Kidney glomerular epithelial cell (primary cell): ENCODE measurements at regions not wholly inside any gene's neighbourhood (a gene's known extent, or its start where the extent isn't known, plus 50 kb on each side); places are given as distances from the start of the nearest gene placed in this dataset.
"Not testable (repeated sequence)": the region's sequence is repeated elsewhere in the genome, so short reads cannot be mapped to it uniquely, and the experiment has no call there.

ENCODE experiments used
- DNase-seq: peaks from one replicate; lab custom pipeline; 2025; lab: John Stamatoyannopoulos, UW

DNA sequence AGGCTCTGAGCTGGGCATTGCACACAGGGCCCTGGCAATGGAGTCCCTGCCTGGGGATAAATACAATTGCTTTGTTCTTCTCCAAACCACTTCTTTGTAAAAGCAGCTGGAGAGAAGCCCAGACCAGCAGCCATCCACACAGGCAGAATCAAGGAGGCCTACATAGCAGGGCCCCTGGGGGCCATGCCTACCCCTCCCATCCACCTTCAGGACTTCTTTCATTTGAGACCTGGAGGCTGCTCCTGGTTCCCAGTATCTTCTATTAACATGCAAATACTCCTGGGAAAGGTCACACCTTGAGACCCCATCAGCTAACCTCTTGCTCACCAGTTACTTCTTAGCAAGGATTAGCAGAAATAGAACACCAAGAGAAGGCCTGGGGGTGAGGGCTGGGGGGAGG is 511.1 kb downstream of the SOX6 start:
- DNase-seq: no peak

DNA sequence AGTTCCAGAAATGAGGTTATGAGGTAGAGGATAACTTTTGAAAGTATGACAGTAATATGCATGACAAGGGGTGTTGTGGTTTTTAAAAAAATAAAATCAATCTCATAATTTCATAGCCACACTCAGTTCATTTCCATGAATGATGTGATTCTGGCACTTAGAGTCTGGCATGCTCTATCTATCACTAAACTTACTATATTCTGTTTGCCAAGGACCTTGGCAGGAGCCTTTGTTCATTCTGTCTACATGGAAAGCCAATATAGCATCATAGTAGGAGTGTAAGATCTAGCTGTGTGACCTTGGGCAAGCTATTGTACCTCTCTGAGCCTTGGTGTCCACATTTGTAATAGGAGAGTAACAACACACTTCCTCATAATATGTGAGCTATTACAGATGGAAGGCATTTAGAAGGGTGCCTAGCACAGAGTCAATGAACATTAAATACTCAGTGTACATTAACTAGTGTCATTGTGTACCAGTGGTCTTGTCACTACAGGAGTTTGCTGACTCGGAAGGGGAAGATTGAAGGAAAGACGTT is 507.6 kb downstream of the SOX6 start:
- no peak for DNase-seq

DNA sequence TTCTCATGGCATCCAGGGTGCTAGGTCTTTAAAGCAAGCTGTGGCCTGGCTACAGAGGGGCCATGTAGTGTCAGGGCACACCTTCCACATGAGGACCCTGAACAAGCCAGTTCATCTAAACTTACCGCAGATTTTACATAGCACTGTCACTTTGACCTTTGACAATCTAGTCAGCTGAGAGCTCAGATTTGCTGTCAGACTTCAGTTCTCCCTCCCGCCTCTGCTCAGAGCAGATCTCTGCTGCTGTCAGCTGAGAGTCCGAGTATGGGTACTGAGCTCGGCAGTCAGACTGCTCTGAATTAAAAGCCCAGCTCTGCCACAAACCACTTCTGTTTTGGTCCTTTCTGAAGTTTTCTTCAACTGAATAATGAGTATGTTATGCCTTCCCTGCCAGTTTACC is 507.1 kb downstream of the SOX6 start:
- DNase-seq: no peak

DNA sequence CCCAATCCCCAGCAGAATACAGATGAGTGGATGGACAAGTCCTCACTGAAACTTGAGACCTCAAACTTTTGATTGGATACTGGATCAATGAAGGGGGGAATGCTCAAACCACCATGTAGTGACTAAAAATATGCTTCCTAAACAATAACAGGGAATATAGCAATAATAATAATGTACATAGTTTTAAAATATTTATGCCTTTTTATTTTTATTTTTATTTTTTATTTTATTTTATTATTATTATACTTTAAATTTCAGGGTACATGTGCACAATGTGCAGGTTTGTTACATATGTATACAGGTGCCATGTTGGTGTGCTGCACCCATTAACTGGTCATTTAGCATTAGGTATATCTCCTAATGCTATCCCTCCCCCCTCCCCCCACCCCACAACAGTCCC is 506.0 kb downstream of the SOX6 start:
- DNase-seq: not testable (repeated sequence)

DNA sequence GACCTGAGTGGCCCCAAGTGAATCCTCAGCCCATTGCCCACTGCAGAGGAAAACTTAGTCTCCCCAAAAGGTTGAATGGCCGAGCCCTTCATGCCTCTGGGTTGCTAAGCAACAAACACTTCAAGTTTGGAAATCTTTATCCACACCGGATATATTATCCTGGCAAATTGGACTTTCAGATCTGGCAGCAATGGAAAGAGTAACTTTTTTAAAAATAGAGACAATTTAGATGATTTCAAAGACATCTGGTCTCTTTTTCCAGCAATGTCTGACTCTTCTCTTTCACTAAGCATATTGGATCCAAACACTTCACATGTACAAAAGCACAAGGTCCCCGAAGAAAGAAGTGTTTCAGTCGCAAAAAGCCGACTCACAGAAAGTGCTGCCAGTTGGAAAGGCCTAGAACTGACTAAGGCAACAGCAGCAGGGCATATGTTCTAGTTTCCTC is 505.3 kb downstream of the SOX6 start:
- DNase-seq: no peak

DNA sequence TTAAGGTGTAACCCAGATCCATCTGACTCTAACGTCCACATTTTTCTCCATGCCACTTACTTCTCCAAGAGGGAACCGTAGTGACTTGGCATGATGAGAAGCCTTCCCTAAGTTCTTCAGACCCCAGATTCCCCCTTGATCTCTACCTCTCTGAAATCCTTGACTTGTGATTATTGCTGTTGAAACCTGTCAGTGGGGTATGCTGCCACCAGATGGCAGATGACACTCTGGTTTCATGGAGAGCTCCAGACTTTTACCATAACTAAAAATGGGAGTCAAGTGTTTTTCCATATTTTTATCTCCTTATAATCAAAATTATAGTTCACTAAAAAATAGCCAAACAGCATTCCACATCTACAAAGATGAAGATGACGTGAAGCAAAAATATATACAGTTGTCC is 504.2 kb downstream of the SOX6 start:
- no peak for DNase-seq

DNA sequence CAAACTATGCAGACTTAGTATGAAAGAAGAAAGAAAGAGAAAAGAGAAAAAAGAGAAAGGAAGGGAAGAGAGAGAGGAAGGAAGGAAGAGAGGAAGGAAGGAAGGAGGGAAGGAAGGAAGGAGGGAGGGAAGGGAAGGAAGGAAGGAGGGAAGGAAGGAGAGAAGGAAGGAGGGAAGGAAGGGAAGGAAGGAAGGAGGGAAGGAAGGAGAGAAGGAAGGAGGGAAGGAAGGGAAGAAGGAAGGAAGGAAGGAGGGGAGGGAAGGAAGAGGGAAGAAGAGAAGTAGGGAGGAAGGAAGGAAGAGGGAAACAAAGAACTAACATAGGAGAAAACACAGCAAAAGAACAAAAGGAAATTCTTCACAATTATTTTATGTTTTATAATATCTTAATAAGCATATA is 502.1 kb downstream of the SOX6 start:
- DNase-seq: no peak

DNA sequence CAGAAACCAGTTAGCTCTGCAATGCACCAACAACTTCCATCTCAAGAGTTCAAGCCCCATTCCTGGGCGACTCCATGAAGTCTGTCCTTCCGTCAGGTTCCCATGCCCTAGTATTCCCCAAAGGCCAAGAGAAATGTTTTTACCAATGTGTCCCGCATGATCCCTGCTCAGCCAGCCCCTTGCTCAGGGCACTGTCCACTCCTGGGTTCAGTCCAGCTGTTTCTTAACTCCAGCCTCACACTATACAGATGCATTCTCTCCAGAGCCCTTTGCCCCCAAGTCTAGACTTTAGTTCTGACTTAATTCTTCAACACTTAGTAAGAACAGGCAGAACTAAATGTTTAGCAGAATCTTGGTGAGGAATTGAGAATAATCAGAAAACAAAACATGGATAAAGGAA is 497.5 kb downstream of the SOX6 start:
- DNase-seq: no peak

DNA sequence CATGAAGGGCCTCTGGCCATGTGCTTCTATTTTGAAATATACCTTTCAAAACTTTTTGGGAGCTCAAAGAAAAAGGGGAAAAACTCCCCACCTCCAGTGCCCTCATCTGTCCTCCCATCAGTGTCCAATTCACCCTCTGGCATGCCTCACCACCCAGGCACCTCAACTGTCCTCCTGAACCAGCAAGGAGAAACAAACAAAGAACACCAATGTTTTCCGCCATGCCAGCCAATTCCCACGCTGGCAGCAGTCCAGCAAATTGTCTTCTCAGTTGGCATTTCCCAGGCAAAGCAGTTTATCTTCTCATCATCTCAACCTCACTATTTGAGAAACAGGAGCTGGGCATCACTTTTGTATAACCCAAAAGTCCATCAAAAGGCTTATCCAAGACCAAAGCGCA is 496.9 kb downstream of the SOX6 start:
- DNase-seq: no peak

DNA sequence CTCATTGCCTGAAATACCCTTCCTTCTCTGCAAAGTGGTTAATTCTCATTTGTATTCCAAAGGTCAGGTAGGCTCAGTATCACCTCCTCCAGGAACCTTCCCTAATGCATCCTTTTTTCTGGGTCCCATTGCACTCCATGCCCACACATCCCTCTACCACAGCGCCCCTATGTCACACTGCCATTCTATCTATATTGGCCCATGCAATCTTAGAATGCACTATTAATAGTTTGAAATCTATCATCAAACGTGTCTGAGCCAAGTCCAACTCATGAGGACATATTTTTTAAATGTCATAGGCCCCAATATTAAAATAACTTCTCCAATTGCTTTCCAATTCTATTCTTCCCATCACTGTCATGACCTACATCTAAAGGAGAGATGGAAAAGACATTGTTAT is 495.1 kb downstream of the SOX6 start:
- no peak for DNase-seq

DNA sequence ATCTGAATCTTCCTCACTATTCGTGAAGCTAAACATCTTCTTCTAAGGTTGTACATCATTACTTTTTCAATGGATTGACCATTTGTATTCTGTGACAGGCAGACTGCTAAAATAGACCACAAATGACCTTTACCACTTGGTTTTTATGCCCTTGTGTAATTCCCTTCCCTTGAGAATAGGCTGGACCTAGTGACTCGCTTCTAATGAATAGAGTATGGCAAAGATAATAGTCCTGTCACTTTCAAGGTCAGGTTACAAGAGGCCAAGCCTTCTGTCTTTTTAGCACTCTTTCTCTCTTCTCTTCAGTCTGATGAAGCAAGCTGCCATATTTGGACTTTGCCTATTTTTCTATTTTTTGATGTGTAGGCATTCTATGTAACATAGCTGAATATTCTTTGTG is 492.9 kb downstream of the SOX6 start:
- DNase-seq: no peak

DNA sequence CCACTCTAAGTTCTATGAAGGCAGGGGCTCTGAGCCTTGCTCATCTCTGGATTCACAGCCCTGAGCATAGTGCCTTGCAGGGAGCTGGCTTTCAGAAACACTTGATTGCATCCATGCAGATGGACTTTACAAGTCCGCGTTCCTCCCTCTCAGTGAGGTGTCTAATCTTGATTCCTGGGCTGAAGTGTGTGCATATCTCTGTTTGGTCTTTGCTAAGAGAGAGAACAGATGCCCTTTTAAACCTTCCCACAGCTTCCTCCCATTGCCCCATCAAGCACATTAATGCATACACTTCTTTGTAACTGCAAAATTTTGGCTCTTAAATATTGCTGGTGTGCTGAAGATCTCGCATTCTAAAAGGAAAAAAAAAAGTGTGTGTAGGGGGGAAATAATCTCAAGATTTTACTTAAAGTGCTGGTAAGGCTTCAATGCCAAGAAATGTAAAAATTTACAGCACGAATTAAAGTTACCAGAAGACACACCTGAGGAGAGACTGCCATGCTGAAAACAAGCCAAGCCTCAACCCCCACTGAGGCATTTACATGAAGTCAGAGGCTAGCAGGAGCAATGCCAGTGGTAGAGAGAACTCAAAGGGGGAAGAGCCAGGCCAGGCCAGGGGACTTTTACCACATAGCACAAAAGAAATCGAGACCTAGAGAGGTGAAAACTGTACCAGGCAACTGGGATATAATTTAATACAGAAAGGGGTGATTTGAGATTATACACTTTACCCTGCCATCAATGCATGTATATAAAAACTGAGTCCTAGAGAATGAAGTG is 492.1 kb downstream of the SOX6 start:
- no peak for DNase-seq

DNA sequence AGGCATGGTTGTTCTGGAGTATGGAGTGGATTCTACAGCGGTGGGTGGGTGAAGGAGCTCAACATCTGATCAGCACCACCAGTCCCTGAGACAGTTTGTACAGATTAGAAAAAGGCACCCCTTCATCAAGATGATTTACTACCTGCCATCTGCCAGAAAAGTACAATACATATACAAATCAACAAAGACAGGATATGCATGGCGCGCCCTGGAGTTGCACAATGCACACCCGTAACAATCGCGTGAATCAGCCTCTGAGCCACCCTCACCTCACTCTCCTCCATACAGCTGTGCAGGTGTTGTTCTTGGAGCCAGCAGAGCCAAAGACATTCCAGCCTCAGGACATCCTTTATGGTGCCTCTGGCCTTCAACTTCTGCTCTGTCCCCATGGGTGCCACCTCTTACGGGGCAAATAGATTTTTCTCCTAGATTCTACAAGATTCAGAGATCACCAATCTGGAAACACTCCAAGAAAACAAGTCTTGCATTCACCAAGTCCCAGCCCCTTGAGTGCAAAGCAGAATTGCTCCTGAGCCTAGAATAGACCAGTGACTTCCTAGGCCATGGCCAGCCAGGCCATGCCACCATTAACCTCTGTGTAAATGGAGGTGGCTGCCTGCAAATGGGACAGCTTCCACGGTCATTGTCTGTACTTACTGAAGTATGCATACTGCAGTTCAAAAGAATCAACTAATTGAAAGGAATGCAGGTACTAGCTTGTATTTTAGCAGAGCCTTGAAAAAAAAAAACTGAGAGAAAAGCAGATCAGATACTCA is 490.9 kb downstream of the SOX6 start:
- DNase-seq: no peak

DNA sequence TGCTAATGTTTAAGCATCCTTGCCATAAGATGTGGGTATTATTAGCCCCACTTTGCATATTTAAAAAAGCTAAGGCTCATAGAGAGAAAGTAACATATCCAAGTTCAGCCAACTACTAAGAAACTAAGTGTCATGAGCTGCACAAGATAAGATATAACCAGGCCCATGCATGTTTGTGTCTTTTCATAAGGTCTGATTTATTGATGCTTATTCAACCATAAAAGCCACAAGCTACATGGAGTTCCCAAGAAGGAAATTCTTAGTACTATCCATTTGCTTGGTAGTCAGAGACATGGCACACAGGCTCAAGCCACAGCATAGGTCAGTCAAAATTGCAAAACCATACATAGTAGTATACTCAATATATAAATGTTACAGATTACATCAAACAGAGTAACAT is 488.5 kb downstream of the SOX6 start:
- DNase-seq: peak; percentile 22

DNA sequence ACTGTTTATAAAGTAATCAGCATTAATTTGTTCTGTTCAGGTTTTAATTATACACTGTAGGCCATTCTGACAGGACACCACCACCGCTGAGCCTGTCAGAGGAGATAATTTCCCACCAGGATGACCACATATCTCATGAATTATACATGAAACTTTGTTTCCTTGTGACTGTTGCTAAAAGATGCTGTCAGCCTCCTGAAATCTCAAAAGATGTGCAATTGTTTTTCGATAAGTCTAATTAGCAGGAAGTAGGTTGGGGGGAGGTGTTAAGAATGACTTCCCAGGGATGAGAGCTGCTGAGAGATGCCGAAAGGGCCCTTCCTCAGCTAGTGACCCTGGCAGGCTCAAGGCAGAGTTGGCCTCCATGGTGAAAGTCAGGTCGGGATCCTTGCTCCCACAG is 485.4 kb downstream of the SOX6 start:
- DNase-seq: no peak

DNA sequence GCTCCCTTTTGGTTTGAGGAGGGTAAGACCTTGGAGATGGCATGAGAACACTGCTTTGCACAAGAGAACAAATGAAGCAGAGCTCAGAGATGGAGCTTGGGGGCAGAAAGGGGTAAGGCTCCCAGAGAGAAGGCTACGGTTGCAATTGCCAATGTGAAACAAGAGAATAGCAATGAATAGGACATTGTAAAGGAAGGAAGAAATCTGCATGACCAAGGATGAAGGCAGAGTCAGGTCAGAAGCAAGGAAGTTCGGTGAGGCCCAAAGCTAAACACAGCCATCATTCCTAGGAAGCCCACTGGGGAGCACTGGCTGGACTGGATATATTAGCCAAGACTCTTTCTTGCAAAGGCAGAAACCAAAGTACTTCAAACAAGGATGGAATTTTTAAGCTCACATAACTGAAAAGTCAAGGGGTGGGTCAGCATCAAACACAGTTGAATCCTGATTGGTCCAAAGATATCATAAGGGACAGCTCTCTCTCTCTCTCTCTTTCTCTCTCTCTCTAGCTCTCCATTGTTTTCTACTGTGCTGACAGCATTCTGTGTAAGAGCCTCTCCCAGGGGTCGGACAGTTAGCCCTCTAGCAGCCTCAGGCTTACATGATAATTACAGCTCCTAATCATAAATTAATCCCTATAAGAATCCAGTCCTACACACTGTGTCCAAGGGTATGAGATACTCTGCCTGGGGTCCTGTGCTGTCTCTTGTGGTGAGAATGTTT is 484.3 kb downstream of the SOX6 start:
- no peak for DNase-seq

DNA sequence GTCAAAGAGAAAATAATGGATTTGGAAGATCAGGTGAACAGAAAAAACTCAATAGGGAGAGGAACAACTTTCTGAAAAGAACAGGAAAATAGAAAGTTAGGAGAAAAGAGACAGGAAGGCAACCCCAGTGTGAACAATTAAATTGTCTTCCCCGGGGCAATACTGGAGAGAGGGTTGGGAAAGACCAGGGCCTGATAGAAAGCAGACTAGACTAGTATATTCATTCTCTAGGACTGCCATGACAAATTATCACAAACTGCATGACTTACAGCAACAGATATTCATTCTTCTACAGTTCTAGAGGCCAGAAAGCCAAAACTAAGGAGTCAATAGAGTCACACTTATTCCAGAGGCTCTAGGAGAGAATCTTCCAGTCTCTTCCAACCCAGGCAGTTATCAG is 482.8 kb downstream of the SOX6 start:
- DNase-seq: no peak

DNA sequence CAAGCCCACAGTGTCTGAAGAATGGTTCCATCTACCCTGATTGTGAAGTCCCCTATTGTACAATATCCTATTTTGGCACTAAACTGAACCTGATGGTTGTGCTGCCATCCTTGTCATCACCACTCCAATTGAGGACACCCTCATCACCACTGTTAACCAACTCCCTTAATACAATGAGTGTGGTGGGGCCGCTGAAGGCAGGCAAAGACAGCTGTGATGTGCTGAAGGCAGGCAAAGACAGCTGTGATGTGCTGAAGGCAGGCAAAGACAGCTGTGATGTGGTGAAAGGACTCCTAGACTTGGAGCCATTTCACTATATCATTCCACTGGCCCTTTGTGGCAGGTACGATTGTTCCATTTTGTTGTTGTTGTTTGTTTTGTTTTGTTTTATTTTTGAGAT is 481.6 kb downstream of the SOX6 start:
- no peak for DNase-seq

DNA sequence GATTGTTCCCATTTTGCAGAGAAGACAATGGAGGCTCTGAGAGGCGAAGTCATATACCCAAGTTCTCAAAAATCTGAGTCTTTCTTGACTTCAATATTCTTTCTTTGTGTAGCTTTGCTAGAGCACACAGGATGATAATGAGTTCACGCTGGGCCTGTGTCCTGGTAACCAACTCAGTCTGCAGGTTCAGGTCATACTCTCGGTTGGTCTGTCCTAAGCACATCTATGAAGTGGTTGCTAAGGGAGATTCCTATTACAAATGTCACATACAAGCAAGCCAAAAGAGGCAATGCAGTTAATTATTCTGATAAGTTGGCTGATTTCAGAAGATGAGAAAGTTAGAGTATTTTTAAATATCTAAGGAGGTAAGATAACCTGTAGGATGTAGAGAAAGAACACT is 481.0 kb downstream of the SOX6 start:
- DNase-seq: no peak

DNA sequence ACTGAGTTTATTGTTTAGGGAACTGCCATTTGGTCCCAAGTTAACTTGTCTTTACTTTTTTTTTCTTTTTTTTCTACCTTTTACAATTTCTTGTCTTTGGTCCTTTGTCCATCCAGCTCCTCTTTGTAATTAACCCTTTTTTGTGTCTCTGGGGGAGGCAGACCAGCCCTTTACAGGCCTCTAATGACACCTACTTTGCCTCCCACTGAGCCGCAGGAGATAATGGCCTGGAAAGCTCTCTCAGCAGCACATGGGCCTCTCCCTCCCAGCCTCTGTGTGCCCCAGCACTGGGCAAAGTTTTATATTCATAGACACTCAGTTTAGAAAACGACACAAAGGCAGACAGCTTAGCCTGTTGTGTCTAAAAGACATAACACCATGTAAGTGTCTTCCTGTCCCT is 480.4 kb downstream of the SOX6 start:
- DNase-seq: no peak

DNA sequence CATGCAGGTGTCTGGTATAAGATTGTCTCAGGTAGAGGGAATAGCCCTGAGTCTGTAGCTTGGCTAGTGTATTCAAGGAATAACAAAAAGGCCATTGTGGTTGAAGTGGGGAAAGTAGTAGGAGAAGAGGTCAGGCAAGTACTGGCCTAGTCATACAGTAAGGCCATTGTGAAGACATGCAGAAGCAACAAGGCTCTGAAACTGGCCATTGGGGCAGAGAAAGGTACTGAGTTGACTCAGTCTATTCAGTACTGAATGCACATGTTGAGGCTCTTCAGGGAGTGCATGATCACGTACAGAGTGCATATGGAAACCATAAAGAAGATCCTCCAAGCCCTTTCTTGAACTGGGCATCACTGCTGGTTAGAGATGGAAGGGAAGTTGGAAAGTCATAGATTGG is 477.6 kb downstream of the SOX6 start:
- DNase-seq: no peak

DNA sequence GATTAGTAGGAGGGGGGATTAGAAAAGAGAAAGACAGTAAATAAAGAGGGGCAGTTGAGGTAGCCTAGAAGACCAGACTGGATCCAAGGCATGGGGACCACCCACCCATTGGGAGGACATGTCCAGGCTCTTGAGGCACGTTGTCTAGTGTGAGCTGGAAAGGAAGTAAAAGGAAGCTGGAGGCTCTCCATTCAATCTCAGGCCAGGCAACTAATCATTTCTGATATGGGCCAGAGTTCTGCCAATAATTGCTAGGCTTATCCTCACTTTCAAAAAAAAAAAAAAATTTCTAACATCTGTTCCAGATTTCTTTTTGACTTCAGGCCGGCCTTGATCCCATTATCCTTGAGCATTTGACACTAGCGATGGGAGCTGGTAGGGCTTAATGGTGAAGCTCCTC is 476.1 kb downstream of the SOX6 start:
- DNase-seq: no peak
